GM23338 (cell line): ENCODE measurements at regions not wholly inside any gene's neighbourhood (a gene's known extent, or its start where the extent isn't known, plus 50 kb on each side); places are given as distances from the start of the nearest gene placed in this dataset.
"Not testable (repeated sequence)": the region's sequence is repeated elsewhere in the genome, so short reads cannot be mapped to it uniquely, and the experiment has no call there.

Experiments
- ATAC-seq: fragments of 200-7000 bp; cut with Tn5 transposase; 3 replicates; pipeline ENCODE4 v1.9.1; 2020
- DNase-seq: peaks from one replicate; pipeline ENCODE4 v3.0.0-alpha.2; 2015; ENCODE audit warnings: low spot score
- H2AFZ ChIP-seq: fragments of 200-600 bp; sonication (generic); 2 replicates; pipeline ENCODE4 v1.8.0; 2016; ENCODE audit warnings: antibody characterized with exemption, mild to moderate bottlenecking, moderate library complexity
- H3F3A ChIP-seq: fragments of 200-600 bp; sonication (generic); replicated peaks from 2 replicates; pipeline ENCODE4 v1.8.0; 2017; ENCODE audit warnings: antibody characterized with exemption, mixed run types, low read depth
- H3K27ac ChIP-seq: fragments of 200-600 bp; sonication (generic); 2 replicates; pipeline ENCODE4 v1.6.1; 2016; ENCODE audit warnings: low read depth
- H3K27me3 ChIP-seq: fragments of 200-600 bp; sonication (generic); 2 replicates; pipeline ENCODE4 v1.8.0; 2016; ENCODE audit warnings: mild to moderate bottlenecking, mixed run types, moderate library complexity; ENCODE audit not compliant: insufficient read depth
- H3K36me3 ChIP-seq: fragments of 200-600 bp; sonication (generic); 2 replicates; pipeline ENCODE4 v1.8.0; 2016; ENCODE audit warnings: mild to moderate bottlenecking; ENCODE audit not compliant: insufficient read depth
- H3K4me1 ChIP-seq: fragments of 200-600 bp; sonication (generic); 2 replicates; pipeline ENCODE4 v1.8.0; 2016; ENCODE audit warnings: mild to moderate bottlenecking, moderate library complexity; ENCODE audit not compliant: insufficient read depth
- H3K4me2 ChIP-seq: fragments of 200-600 bp; sonication (generic); 2 replicates; pipeline ENCODE4 v1.7.1; 2017; ENCODE audit warnings: mixed run types
- H3K4me3 ChIP-seq: fragments of 200-600 bp; sonication (generic); 2 replicates; pipeline ENCODE4 v1.6.1; 2016; ENCODE audit warnings: mixed run types
- H3K79me2 ChIP-seq: fragments of 200-600 bp; sonication (generic); replicated peaks from 2 replicates; pipeline ENCODE4 v1.8.0; 2017; ENCODE audit warnings: mild to moderate bottlenecking; ENCODE audit not compliant: insufficient read depth
- H3K9me2 ChIP-seq: fragments of 200-600 bp; sonication (generic); 2 replicates; pipeline ENCODE4 v1.8.0; 2017; ENCODE audit not compliant: insufficient read depth
- H4K20me1 ChIP-seq: fragments of 200-600 bp; sonication (generic); replicated peaks from 2 replicates; pipeline ENCODE4 v1.8.0; 2017; ENCODE audit warnings: mild to moderate bottlenecking; ENCODE audit not compliant: insufficient read depth
- H3K27ac Mint-ChIP-seq: 2 replicates; pipeline ENCODE4 v1.8.0; 2020; ENCODE audit warnings: inconsistent platforms, mild to moderate bottlenecking, moderate library complexity, mixed read lengths
- H3K27me3 Mint-ChIP-seq: 3 replicates; pipeline ENCODE4 v1.8.0; 2022; ENCODE audit warnings: low read depth, mild to moderate bottlenecking, moderate library complexity, mixed read lengths, inconsistent platforms; ENCODE audit not compliant: insufficient read depth, poor library complexity
- H3K36me3 Mint-ChIP-seq: 3 replicates; pipeline ENCODE4 v1.8.0; 2021; ENCODE audit warnings: low read depth, mild to moderate bottlenecking, inconsistent platforms, moderate library complexity, mixed read lengths
- H3K4me1 Mint-ChIP-seq: 3 replicates; pipeline ENCODE4 v1.8.0; 2020; ENCODE audit warnings: mild to moderate bottlenecking, inconsistent platforms, mixed read lengths
- H3K4me3 Mint-ChIP-seq: 3 replicates; pipeline ENCODE4 v1.8.0; 2021; ENCODE audit warnings: moderate library complexity, mild to moderate bottlenecking, inconsistent platforms, mixed read lengths
- H3K9me3 Mint-ChIP-seq: 3 replicates; pipeline ENCODE4 v1.8.0; 2020; ENCODE audit warnings: moderate library complexity, mild to moderate bottlenecking, inconsistent platforms, mixed read lengths
- CREB1 ChIP-seq: fragments of 250-450 bp; sonication (Bioruptor Pico); IDR thresholded peaks from 2 replicates; pipeline ENCODE4 v1.5.0; 2020; ENCODE audit warnings: low read depth, mild to moderate bottlenecking, moderate library complexity
- NANOG ChIP-seq: IDR thresholded peaks from 2 replicates; pipeline ENCODE4 v1.6.1; 2016; ENCODE audit warnings: antibody characterized with exemption, borderline replicate concordance
- STAT1 ChIP-seq: IDR thresholded peaks from one replicate; pipeline ENCODE4 v1.6.1; 2016; ENCODE audit warnings: antibody characterized with exemption; ENCODE audit not compliant: unreplicated experiment
- TF ChIP-seq, protein P1 (sequence below): IDR thresholded peaks from 2 replicates; pipeline ENCODE4 v1.6.1; 2016; ENCODE audit warnings: antibody characterized with exemption
- TF ChIP-seq, protein P2 (sequence below): IDR thresholded peaks from one replicate; pipeline ENCODE4 v1.6.1; 2018; ENCODE audit warnings: antibody characterized with exemption; ENCODE audit not compliant: unreplicated experiment

DNA sequence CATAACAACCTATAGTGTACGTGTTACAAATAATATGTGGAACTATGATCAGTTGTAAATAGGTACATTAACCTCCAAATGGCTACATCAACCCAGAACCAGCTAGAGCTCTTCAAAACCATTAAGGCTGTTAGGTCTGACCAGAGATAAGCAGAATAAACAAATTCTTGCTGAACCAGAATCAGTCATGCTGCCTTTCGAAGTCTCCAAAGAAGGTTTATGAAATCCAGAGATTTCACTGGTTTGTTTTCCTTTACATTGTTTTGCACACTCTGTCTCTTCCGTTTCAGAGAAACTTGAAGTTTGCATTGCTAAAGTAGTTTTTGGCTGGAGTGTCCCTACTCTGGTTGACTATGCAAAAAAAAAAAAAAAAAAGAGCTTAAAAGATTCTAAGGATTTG is 177.3 kb upstream of the SLIT2 start:
- H3K4me3 ChIP-seq: no peak overlapping the region
- no peak overlapping the region for H2AFZ ChIP-seq
- no peaks in the 10 kb centered on the region for H3K9me2 ChIP-seq
- no peak overlapping the region for H3K27ac ChIP-seq
- H4K20me1 ChIP-seq: no peaks in the 10 kb centered on the region
- no peaks in the 10 kb centered on the region for H3K27me3 ChIP-seq
- TF ChIP-seq CREB1 (CRISPR knock-in tag): no peak
- TF ChIP-seq, protein P1, sequence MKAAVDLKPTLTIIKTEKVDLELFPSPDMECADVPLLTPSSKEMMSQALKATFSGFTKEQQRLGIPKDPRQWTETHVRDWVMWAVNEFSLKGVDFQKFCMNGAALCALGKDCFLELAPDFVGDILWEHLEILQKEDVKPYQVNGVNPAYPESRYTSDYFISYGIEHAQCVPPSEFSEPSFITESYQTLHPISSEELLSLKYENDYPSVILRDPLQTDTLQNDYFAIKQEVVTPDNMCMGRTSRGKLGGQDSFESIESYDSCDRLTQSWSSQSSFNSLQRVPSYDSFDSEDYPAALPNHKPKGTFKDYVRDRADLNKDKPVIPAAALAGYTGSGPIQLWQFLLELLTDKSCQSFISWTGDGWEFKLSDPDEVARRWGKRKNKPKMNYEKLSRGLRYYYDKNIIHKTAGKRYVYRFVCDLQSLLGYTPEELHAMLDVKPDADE: no peak
- H3K4me2 ChIP-seq: no peak overlapping the region
- Mint-ChIP-seq H3K36me3 (no peaks in the 10 kb centered on the region), H3K4me1 (peaks cover 9% of the 10 kb centered on the region; the same call in 2 of the 3 replicates), H3K27ac (no peak overlapping the region), H3K4me3 (no peak overlapping the region), H3K9me3 (no peaks in the 10 kb centered on the region), H3K27me3 (peaks cover 3% of the 10 kb centered on the region)
- H3K36me3 ChIP-seq: no peaks in the 10 kb centered on the region
- no peaks in the 10 kb centered on the region for H3K79me2 ChIP-seq
- H3F3A ChIP-seq: no peaks in the 10 kb centered on the region
- ATAC-seq (no peak), DNase-seq (no peak)
- H3K4me1 ChIP-seq: 0 out of 2 replicates have a peak, but pooled peaks cover 6% of the 10 kb centered on the region

- Mint-ChIP-seq H3K27ac (no peak overlapping the region), H3K4me1 (peaks cover 3% of the 10 kb centered on the region; the same call in 2 of the 3 replicates)
Measured at GRCh38 chr4:20065952-20066351, 185.8 kb upstream of the SLIT2 start.

DNA sequence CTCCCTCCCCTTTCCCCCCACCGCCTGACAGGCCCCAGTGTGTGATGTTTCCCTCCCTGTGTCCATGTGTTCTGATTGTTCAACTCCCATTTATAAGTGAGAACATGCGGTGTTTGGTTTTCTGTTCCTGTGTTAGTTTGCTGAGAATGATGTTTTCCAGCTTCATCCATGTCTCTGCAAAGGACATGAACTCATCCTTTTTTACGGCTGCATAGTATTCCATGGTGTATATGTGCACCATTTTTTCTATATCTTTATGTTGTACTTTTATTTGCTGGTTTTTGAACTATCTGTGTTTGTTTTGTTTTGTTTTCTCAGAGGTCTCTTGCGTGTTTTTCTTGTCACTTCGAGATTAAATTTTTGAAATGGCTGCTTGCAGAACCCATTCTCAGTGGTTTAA is 188.8 kb upstream of the SLIT2 start:
- not testable (repeated sequence) for H3K9me2 ChIP-seq, H3K36me3 Mint-ChIP-seq, H3K4me3 ChIP-seq, H3K36me3 ChIP-seq, H3K9me3 Mint-ChIP-seq, H2AFZ ChIP-seq, H3K27ac Mint-ChIP-seq, H3K27me3 Mint-ChIP-seq, H3K4me1 ChIP-seq, H3F3A ChIP-seq, H3K27ac ChIP-seq, H4K20me1 ChIP-seq, H3K4me1 Mint-ChIP-seq, ATAC-seq, H3K4me2 ChIP-seq, H3K79me2 ChIP-seq, H3K4me3 Mint-ChIP-seq, H3K27me3 ChIP-seq, DNase-seq

More at GRCh38 chr4:20065952-20066351, 185.8 kb upstream of the SLIT2 start:
- H4K20me1 ChIP-seq: no peaks in the 10 kb centered on the region
- no peaks in the 10 kb centered on the region for H3K4me1 ChIP-seq
- DNase-seq (no peak), ATAC-seq (no peak)
- H3K36me3 Mint-ChIP-seq: no peaks in the 10 kb centered on the region
- no peak overlapping the region for H3K4me3 Mint-ChIP-seq
- no peak overlapping the region for H2AFZ ChIP-seq
- H3K27me3 ChIP-seq: no peaks in the 10 kb centered on the region
- H3K4me3 ChIP-seq: no peak overlapping the region
- no peaks in the 10 kb centered on the region for H3K9me2 ChIP-seq
- no peaks in the 10 kb centered on the region for H3K79me2 ChIP-seq
- no peaks in the 10 kb centered on the region for H3F3A ChIP-seq
- no peaks in the 10 kb centered on the region for H3K9me3 Mint-ChIP-seq
- H3K4me2 ChIP-seq: no peak overlapping the region
- H3K36me3 ChIP-seq: no peaks in the 10 kb centered on the region
- peaks cover 2% of the 10 kb centered on the region for H3K27me3 Mint-ChIP-seq
- H3K27ac ChIP-seq: no peak overlapping the region
- TF ChIP-seq STAT1: no peak
- TF ChIP-seq NANOG: no peak
- TF ChIP-seq, protein P2, sequence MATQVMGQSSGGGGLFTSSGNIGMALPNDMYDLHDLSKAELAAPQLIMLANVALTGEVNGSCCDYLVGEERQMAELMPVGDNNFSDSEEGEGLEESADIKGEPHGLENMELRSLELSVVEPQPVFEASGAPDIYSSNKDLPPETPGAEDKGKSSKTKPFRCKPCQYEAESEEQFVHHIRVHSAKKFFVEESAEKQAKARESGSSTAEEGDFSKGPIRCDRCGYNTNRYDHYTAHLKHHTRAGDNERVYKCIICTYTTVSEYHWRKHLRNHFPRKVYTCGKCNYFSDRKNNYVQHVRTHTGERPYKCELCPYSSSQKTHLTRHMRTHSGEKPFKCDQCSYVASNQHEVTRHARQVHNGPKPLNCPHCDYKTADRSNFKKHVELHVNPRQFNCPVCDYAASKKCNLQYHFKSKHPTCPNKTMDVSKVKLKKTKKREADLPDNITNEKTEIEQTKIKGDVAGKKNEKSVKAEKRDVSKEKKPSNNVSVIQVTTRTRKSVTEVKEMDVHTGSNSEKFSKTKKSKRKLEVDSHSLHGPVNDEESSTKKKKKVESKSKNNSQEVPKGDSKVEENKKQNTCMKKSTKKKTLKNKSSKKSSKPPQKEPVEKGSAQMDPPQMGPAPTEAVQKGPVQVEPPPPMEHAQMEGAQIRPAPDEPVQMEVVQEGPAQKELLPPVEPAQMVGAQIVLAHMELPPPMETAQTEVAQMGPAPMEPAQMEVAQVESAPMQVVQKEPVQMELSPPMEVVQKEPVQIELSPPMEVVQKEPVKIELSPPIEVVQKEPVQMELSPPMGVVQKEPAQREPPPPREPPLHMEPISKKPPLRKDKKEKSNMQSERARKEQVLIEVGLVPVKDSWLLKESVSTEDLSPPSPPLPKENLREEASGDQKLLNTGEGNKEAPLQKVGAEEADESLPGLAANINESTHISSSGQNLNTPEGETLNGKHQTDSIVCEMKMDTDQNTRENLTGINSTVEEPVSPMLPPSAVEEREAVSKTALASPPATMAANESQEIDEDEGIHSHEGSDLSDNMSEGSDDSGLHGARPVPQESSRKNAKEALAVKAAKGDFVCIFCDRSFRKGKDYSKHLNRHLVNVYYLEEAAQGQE: no peak
